WTC11 (cell line): ENCODE measurements at regions not wholly inside any gene's neighbourhood (a gene's known extent, or its start where the extent isn't known, plus 50 kb on each side); places are given as distances from the start of the nearest gene placed in this dataset.

Experiments used
- CBFB ChIP-seq: sonication (generic); formaldehyde crosslinking; IDR thresholded peaks from 2 replicates; pipeline ENCODE4 v1.8.1; 2022; ENCODE audit warnings: mild to moderate bottlenecking, low read depth, missing genetic modification reagents
- ESRRA ChIP-seq: sonication (generic); formaldehyde crosslinking; IDR thresholded peaks from 2 replicates; pipeline ENCODE4 v1.8.1; 2022; ENCODE audit warnings: mild to moderate bottlenecking, missing genetic modification reagents, borderline replicate concordance
- GTF2I ChIP-seq: fragments of 250-450 bp; sonication (Bioruptor Pico); conservative IDR thresholded peaks from 2 replicates; pipeline ENCODE4 v1.4.0; 2021; ENCODE audit warnings: mild to moderate bottlenecking
- JUN ChIP-seq: sonication (generic); formaldehyde crosslinking; IDR thresholded peaks from 2 replicates; pipeline ENCODE4 v1.8.0; 2023; ENCODE audit warnings: mild to moderate bottlenecking, missing genetic modification reagents
- NFYB ChIP-seq: sonication (generic); formaldehyde crosslinking; conservative IDR thresholded peaks from 2 replicates; pipeline ENCODE4 v1.8.0; 2022; ENCODE audit warnings: low read depth, missing genetic modification reagents
- NR2C2 ChIP-seq: sonication (generic); formaldehyde crosslinking; IDR thresholded peaks from 2 replicates; pipeline ENCODE4 v1.8.0; 2022; ENCODE audit warnings: mild to moderate bottlenecking, missing genetic modification reagents
- SMAD3 ChIP-seq: sonication (generic); formaldehyde crosslinking; IDR thresholded peaks from 2 replicates; pipeline ENCODE4 v1.8.0; 2022; ENCODE audit warnings: missing genetic modification reagents, mild to moderate bottlenecking, borderline replicate concordance
- SP1 ChIP-seq: sonication (generic); formaldehyde crosslinking; conservative IDR thresholded peaks from 2 replicates; pipeline ENCODE4 v1.8.1; 2022; ENCODE audit warnings: missing genetic modification reagents
- TF ChIP-seq, protein P1 (sequence below): sonication (generic); formaldehyde crosslinking; IDR thresholded peaks from 2 replicates; pipeline ENCODE4 v1.8.0; 2022; ENCODE audit warnings: mild to moderate bottlenecking, missing genetic modification reagents
- TF ChIP-seq, protein P2 (sequence below): fragments of 200-600 bp; IDR thresholded peaks from 2 replicates; pipeline ENCODE4 v1.8.0; 2022; ENCODE audit warnings: antibody characterized with exemption
- TF ChIP-seq, protein P3 (sequence below): sonication (generic); formaldehyde crosslinking; IDR thresholded peaks from 2 replicates; pipeline ENCODE4 v1.8.1; 2022; ENCODE audit warnings: low read depth, missing genetic modification reagents, borderline replicate concordance
- TF ChIP-seq, protein P4 (sequence below): fragments of 250-450 bp; sonication (Bioruptor Pico); IDR thresholded peaks from 2 replicates; pipeline ENCODE4 v1.9.0; 2021; ENCODE audit warnings: mild to moderate bottlenecking
- TF ChIP-seq, protein P5 (sequence below): sonication (generic); formaldehyde crosslinking; IDR thresholded peaks from 2 replicates; pipeline ENCODE4 v1.8.1; 2023; ENCODE audit warnings: mild to moderate bottlenecking, missing genetic modification reagents, moderate library complexity

DNA sequence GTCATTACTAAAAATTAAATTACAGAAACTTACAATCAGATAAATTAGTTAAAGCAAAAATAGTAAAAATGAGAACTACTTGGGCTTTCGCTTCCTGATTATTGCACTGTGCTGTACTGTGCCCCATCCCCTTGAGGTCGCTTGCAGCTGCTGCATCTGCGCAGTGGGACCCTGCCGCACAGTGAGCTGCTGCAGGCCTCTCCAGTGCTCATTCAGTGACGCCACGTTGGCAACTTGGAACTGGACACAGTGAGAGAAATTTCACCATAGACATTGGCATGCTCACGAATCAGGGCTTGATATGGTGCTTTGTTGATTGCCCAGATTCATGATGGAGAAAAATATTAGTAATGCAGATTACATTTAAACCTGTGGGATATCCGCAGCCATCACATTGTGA lies 290.8 kb upstream of the MYT1L start:
- TF ChIP-seq, protein P1, sequence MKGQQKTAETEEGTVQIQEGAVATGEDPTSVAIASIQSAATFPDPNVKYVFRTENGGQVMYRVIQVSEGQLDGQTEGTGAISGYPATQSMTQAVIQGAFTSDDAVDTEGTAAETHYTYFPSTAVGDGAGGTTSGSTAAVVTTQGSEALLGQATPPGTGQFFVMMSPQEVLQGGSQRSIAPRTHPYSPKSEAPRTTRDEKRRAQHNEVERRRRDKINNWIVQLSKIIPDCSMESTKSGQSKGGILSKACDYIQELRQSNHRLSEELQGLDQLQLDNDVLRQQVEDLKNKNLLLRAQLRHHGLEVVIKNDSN (CRISPR knock-in tag) = no peak
- TF ChIP-seq JUN (CRISPR knock-in tag) = no peak
- no peak for TF ChIP-seq SMAD3 (CRISPR knock-in tag)
- no peak for TF ChIP-seq SP1
- TF ChIP-seq, protein P2, sequence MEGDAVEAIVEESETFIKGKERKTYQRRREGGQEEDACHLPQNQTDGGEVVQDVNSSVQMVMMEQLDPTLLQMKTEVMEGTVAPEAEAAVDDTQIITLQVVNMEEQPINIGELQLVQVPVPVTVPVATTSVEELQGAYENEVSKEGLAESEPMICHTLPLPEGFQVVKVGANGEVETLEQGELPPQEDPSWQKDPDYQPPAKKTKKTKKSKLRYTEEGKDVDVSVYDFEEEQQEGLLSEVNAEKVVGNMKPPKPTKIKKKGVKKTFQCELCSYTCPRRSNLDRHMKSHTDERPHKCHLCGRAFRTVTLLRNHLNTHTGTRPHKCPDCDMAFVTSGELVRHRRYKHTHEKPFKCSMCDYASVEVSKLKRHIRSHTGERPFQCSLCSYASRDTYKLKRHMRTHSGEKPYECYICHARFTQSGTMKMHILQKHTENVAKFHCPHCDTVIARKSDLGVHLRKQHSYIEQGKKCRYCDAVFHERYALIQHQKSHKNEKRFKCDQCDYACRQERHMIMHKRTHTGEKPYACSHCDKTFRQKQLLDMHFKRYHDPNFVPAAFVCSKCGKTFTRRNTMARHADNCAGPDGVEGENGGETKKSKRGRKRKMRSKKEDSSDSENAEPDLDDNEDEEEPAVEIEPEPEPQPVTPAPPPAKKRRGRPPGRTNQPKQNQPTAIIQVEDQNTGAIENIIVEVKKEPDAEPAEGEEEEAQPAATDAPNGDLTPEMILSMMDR = no peak
- TF ChIP-seq CBFB = no peak
- TF ChIP-seq, protein P3, sequence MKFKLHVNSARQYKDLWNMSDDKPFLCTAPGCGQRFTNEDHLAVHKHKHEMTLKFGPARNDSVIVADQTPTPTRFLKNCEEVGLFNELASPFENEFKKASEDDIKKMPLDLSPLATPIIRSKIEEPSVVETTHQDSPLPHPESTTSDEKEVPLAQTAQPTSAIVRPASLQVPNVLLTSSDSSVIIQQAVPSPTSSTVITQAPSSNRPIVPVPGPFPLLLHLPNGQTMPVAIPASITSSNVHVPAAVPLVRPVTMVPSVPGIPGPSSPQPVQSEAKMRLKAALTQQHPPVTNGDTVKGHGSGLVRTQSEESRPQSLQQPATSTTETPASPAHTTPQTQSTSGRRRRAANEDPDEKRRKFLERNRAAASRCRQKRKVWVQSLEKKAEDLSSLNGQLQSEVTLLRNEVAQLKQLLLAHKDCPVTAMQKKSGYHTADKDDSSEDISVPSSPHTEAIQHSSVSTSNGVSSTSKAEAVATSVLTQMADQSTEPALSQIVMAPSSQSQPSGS (CRISPR knock-in tag) = no peak
- no peak for TF ChIP-seq ESRRA
- no peak for TF ChIP-seq GTF2I (CRISPR knock-in tag)
- TF ChIP-seq, protein P4, sequence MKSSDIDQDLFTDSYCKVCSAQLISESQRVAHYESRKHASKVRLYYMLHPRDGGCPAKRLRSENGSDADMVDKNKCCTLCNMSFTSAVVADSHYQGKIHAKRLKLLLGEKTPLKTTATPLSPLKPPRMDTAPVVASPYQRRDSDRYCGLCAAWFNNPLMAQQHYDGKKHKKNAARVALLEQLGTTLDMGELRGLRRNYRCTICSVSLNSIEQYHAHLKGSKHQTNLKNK = no peak
- no peak for TF ChIP-seq NFYB
- TF ChIP-seq, protein P5, sequence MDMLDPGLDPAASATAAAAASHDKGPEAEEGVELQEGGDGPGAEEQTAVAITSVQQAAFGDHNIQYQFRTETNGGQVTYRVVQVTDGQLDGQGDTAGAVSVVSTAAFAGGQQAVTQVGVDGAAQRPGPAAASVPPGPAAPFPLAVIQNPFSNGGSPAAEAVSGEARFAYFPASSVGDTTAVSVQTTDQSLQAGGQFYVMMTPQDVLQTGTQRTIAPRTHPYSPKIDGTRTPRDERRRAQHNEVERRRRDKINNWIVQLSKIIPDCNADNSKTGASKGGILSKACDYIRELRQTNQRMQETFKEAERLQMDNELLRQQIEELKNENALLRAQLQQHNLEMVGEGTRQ = no peak
- TF ChIP-seq NR2C2 (CRISPR knock-in tag) = no peak
